ENCODE measurements at regions not wholly inside any gene's neighbourhood (a gene's known extent, or its start where the extent isn't known, plus 50 kb on each side); places are given as distances from the start of the nearest gene placed in this dataset.

DNA sequence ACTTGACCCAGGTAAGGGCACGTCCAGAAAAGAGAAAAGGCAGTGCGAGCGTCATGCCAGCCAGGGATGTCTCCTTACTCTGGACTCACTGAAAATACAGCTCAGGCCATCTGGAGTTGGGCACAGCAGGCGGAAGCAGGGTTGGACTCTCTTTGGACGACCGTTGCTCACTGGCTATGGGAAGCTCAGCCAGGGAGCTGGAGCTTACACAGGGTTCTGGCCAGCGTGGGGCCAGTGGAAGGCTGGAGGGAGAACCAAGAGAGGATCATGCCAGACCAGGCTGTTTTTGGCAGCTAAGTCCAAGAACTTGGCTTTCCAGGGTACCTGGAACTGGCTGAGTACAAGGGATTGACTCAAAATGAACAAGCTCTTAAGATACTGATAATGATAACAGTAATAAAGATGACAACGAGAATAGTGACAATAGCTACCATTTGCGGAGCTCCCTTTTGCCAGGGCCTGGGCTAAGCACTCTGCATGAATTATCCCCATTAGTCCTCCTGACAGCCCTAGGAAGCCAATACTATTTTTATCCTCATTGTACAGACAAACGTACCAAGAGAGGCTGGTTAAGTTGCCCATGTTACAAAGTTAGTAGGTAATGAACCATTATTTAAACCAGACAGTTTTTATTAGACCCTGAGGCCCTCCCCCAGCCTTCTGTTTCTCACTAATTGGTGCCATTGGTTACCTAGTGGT lies 177.6 kb downstream of the PTPN20 start:
- no peak overlapping the region for H3K4me3 ChIP-seq (ENCODE audit: low read depth, poor library complexity, severe bottlenecking)
- no peak for DNase-seq (ENCODE audit: low spot score in 2 of 2)
- WGBS, 2 donors: 84 to 85% methylated on average over 10 of the region's 10 CpGs
- TF ChIP-seq POLR2A (IDR thresholded peaks at IDR 0.05): no peak
- TF ChIP-seq, protein P1, sequence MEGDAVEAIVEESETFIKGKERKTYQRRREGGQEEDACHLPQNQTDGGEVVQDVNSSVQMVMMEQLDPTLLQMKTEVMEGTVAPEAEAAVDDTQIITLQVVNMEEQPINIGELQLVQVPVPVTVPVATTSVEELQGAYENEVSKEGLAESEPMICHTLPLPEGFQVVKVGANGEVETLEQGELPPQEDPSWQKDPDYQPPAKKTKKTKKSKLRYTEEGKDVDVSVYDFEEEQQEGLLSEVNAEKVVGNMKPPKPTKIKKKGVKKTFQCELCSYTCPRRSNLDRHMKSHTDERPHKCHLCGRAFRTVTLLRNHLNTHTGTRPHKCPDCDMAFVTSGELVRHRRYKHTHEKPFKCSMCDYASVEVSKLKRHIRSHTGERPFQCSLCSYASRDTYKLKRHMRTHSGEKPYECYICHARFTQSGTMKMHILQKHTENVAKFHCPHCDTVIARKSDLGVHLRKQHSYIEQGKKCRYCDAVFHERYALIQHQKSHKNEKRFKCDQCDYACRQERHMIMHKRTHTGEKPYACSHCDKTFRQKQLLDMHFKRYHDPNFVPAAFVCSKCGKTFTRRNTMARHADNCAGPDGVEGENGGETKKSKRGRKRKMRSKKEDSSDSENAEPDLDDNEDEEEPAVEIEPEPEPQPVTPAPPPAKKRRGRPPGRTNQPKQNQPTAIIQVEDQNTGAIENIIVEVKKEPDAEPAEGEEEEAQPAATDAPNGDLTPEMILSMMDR (IDR thresholded peaks at IDR 0.05): no peak
- intact Hi-C loops (cut with DNase I; ENCODE audit: low total_unique reads): no loop called here

DNA sequence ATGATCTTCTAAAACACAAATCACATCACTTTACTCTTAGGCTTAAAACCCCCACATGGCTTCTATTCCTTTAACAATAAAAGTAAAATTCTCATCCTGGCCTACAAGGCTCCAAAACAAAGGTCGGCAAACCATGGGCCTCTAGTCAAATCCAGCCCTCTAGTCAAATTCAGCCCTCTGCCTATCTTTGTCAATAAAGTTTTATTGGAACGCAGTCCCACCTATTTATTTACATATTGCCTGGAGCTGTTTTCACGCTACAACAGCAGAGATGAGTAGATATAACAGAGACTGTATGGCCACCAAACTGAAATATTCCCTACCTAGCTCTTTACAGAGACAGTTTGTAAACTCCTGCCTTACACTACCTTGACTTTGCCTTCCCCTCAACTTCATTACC lies 178.8 kb downstream of the PTPN20 start:
- no peak for DNase-seq (ENCODE audit: low spot score in 2 of 2)
- 90 to 95% methylated on average over 3 of the region's 3 CpGs for WGBS, 2 donors
- TF ChIP-seq, protein P1 (IDR thresholded peaks at IDR 0.05): no peak
- TF ChIP-seq POLR2A (IDR thresholded peaks at IDR 0.05): no peak
- intact Hi-C loops (cut with DNase I; ENCODE audit: low total_unique reads): no loop called here
- no peak overlapping the region for H3K4me3 ChIP-seq (ENCODE audit: low read depth, poor library complexity, severe bottlenecking)

DNA sequence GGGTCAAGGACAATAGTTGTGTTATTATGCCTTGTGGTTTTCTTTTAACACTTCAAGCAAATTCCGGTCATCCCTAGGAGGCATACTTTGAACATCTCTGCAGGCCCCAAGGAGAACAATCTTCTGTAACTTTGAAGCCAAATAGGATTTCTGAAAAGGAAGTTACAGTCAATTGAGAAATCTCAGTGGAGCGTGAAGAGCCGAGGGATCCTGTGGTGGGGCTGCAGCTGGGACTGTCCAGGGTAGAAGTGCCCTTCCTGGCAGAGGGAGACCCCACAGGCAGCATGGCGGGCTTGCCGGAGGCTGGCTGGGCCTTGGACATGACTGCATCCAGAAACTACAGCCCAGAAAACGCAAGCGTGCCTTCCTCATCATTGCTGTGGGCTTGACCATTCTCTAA lies 179.7 kb downstream of the PTPN20 start:
- intact Hi-C loops (cut with DNase I; ENCODE audit: low total_unique reads): no loop called here
- H3K4me3 ChIP-seq (ENCODE audit: low read depth, poor library complexity, severe bottlenecking): no peak overlapping the region
- DNase-seq (ENCODE audit: low spot score in 2 of 2): peak in 1 of 2 donors; percentile 29
- TF ChIP-seq, protein P1 (IDR thresholded peaks at IDR 0.05): no peak
- TF ChIP-seq POLR2A (IDR thresholded peaks at IDR 0.05): no peak
- WGBS, 2 donors: 76 to 88% methylated on average over 7 of the region's 7 CpGs

DNA sequence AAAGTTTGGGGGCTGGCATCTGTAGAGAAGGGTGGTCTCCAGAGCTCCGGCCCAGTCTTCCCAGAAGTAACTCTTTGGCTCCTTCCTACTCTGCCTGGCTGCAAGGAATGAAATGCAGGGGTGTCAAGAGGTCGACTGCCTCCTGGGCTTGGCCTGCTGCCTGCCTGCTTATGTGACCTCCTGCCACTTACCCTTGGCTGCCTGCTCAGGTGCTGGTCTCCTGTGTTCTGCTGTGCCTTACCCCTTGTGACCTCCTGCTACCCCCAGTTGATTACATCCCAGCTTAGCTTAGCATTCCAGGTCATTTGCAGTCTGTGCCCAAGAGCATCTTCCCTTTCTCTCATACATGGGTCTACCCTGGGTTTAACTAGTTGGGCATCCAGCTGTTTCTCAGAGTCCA lies 180.2 kb downstream of the PTPN20 start:
- WGBS, 2 donors: 78 to 82% methylated on average over 2 of the region's 2 CpGs
- no peak for TF ChIP-seq POLR2A (IDR thresholded peaks at IDR 0.05)
- TF ChIP-seq, protein P1 (IDR thresholded peaks at IDR 0.05): no peak
- DNase-seq (ENCODE audit: low spot score in 2 of 2): peak in 1 of 2 donors; percentile 17
- H3K4me3 ChIP-seq (ENCODE audit: low read depth, poor library complexity, severe bottlenecking): no peak overlapping the region
- intact Hi-C loops (cut with DNase I; ENCODE audit: low total_unique reads): no loop called here

DNA sequence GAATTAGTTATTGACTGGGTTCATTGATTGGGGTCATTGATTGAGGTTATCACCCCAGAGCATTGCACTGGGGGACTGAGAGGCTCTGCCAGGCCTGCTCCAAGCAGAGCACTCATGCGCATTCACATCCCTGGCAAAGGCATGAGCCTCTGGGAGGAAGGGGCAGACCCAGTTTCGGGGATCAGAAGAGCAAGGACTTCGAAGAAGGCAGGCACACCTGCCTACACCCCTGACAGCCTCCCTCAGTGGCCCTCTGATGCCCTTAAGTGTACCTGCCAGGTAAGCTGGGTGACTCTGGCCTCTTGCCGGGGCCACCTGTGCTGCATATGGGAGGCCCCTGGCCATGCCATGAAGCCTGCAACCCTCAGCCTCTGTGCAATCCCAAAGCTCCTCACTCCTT lies 181.1 kb downstream of the PTPN20 start:
- H3K4me3 ChIP-seq (ENCODE audit: low read depth, poor library complexity, severe bottlenecking): no peak overlapping the region
- TF ChIP-seq, protein P1 (IDR thresholded peaks at IDR 0.05): no peak
- TF ChIP-seq POLR2A (IDR thresholded peaks at IDR 0.05): no peak
- intact Hi-C loops (cut with DNase I; ENCODE audit: low total_unique reads): no loop called here
- peak in 1 of 2 donors; percentile 50 for DNase-seq (ENCODE audit: low spot score in 2 of 2)
- WGBS, 2 donors: 97% methylated on average over 4 of the region's 4 CpGs

DNA sequence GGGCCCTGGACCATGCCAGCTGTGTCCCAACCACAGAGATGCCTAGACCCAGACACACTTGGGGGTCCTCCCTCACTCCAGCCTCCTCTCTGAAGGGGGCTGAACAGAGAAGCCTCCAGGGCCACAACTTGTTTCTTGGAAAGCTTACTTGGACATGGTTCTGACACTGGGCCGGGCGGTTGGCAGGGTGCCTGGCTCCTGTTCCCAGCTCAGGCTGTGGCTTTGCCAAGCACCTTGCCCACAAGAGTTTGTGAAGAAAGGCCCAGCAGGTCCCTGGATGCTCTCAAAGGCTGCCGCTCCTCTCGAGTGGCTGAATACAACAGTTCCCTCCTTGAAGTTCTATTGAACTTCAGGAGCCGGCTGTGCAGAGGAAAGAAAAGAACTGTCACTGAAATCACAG lies 181.6 kb downstream of the PTPN20 start:
- DNase-seq (ENCODE audit: low spot score in 2 of 2): peak in 1 of 2 donors; percentile 76
- 57 to 82% methylated on average over 5 of the region's 5 CpGs for WGBS, 2 donors
- TF ChIP-seq, protein P1 (IDR thresholded peaks at IDR 0.05): no peak
- TF ChIP-seq POLR2A (IDR thresholded peaks at IDR 0.05): no peak
- intact Hi-C loops (cut with DNase I; ENCODE audit: low total_unique reads): no loop called here
- no peak overlapping the region for H3K4me3 ChIP-seq (ENCODE audit: low read depth, poor library complexity, severe bottlenecking)

Data from lower leg skin (tissue), 4 donors.